ENCODE measurements at regions not wholly inside any gene's neighbourhood (a gene's known extent, or its start where the extent isn't known, plus 50 kb on each side); places are given as distances from the start of the nearest gene placed in this dataset.

DNA sequence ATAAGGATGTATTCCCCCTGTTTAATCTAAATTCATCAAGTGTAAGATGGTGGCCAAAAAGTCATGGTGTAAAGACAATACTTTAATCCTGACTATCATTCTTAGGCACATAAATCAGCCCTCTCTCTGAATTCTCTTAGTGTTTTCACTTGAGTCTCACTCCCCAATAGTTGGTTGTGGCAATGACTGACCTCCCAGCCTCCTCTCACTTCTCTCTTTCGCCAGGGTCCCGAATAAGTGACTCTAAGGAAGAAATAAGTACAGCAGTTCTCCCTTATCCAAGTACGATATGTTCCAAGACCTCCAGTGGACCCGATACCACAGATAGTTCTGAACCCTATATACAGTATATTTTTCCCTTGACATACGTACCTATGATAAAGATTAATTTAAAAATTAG is 335.3 kb downstream of the MAF start:
- TF ChIP-seq, protein P1, sequence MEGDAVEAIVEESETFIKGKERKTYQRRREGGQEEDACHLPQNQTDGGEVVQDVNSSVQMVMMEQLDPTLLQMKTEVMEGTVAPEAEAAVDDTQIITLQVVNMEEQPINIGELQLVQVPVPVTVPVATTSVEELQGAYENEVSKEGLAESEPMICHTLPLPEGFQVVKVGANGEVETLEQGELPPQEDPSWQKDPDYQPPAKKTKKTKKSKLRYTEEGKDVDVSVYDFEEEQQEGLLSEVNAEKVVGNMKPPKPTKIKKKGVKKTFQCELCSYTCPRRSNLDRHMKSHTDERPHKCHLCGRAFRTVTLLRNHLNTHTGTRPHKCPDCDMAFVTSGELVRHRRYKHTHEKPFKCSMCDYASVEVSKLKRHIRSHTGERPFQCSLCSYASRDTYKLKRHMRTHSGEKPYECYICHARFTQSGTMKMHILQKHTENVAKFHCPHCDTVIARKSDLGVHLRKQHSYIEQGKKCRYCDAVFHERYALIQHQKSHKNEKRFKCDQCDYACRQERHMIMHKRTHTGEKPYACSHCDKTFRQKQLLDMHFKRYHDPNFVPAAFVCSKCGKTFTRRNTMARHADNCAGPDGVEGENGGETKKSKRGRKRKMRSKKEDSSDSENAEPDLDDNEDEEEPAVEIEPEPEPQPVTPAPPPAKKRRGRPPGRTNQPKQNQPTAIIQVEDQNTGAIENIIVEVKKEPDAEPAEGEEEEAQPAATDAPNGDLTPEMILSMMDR (conservative IDR thresholded peaks at IDR 0.05; ENCODE audit: low read depth, low read length) = no peak
- no peak for DNase-seq (ENCODE audit: low read depth)

GRCh38 chr16:79264237-79265109 is 336.1 kb downstream of the MAF start:
- TF ChIP-seq, protein P1 (conservative IDR thresholded peaks at IDR 0.05; ENCODE audit: low read depth, low read length) = no peak
- DNase-seq (ENCODE audit: low read depth) = no peak

More for the DNA sequence above, 335.3 kb downstream of the MAF start:
- H3K4me3 ChIP-seq (ENCODE audit: low read length) = no peak overlapping the region

GRCh38 chr16:79263425-79263824 is 337.1 kb downstream of the MAF start:
- TF ChIP-seq, protein P1 (conservative IDR thresholded peaks at IDR 0.05; ENCODE audit: low read depth, low read length) = no peak
- H3K4me3 ChIP-seq (ENCODE audit: low read length) = no peak overlapping the region
- no peak for DNase-seq (ENCODE audit: low read depth)

More at GRCh38 chr16:79264237-79265109, 336.1 kb downstream of the MAF start:
- no peak overlapping the region for H3K4me3 ChIP-seq (ENCODE audit: low read length)

Measured in retinal pigment epithelial cell (primary cell).